GM19452 (cell line): ENCODE measurements at regions not wholly inside any gene's neighbourhood (a gene's known extent, or its start where the extent isn't known, plus 50 kb on each side); places are given as distances from the start of the nearest gene placed in this dataset.
A peak's percentile ranks its signal among the peaks of the same experiment; 100 is the strongest.

Experiments
- ATAC-seq: cut with Tn5 transposase; IDR thresholded peaks from one replicate; pipeline ENCODE4 v1.9.1; 2021; ENCODE audit not compliant: unreplicated experiment

DNA sequence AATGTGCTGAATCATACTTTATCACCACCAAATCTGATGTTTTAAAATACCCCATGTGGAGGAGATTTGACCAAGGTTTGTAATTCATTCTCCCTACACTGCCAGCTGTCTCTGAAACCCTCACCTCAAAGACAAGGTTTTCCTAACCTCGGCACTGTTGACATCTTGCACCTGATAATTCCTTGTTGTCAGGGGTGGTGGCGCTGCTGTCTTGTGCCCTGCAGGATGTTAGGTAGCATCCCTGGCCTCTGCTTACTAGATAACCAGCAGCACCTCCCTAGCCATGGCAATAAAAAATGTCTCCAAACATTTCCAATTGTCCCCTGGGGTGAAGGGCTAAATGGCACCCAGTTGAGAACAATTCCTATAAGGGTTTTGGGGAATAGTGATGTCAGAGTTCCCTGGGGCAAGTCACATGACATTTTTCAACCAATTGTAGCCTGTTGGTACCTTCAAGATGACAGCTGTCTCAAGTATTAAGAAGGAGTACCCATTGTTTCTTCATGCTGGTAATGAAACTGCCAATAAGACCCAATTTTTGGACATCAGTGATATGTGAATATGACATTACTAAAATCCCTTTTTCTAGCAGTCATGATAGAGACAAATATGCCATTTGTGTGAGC, 160.6 kb upstream of the PLCXD3 start:
- no peak for ATAC-seq

DNA sequence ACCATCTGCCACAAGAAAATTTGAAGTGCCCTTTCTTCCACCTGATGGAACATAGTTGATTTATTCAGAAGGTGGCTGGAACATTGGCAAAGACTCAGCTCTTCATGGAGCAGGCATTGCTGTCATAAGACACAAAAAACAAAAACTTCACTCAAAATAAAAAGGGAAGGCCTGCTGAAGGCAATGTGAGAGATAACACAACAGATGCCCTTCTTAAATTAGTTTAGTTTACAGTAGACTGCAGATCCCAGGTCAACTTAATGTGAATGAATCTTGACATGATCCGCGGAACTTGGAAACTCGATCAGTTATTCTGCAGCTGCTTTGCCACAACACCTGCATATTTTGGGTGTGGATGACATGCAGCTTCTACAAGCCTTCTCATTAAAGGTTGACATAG, 159.8 kb upstream of the PLCXD3 start:
- ATAC-seq, result no peak

DNA sequence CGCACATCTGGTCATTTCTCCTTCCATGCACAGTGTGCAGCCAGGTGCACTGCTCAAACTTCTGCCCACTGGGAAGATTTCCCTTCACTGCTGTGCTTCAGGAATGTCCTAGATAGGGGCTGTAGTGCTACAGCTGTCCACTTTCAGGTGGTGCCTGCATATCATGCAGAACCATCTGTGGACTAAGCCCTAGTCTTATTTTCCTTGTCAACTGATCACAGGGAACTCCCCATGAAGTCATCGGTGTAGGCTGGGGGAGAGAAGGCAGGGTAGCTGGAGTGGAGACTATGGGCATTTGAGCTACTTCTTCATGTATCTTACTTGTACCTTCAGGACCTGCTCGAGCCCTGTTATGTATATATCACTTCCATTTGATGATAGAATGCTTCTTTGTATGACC, 150.9 kb upstream of the PLCXD3 start:
- no peak for ATAC-seq

DNA sequence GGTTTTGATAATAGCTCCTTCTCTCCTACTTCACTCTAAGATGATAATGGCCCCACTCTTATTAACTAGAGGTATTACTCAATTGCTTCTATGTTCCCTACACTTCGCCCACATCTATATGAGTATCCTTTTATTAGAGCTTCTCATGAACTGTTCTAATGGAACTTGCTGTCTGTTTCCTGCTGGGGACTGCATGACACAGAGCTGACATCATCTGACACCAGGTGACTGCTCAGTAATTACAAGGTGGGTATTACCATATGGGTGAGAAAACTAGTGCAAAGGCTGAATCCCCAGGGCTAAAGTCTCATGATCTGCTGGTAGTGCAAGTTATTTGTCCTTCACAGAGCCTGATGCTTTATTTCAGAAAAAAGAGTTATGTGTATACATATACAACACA, 146.2 kb upstream of the PLCXD3 start:
- no peak for ATAC-seq

DNA sequence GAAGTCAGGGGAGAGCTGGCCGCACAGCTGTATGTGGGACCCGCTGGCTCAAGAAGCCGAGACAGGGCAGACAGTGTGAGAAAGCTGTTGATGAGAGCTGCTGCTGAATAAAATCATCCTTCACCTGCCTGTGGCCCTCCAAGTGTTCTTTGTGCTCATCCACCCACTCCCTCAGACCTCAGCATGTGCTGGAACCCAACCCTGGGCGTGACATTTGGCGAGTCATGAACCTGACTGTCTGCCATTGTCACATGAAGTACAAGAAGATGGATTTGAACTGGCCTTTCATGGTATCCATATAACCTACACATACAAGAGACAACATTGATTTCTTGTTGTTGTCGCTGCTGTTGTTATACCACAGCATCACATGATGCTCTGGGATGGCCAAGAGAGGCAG, 139.7 kb upstream of the PLCXD3 start:
- no peak for ATAC-seq

DNA sequence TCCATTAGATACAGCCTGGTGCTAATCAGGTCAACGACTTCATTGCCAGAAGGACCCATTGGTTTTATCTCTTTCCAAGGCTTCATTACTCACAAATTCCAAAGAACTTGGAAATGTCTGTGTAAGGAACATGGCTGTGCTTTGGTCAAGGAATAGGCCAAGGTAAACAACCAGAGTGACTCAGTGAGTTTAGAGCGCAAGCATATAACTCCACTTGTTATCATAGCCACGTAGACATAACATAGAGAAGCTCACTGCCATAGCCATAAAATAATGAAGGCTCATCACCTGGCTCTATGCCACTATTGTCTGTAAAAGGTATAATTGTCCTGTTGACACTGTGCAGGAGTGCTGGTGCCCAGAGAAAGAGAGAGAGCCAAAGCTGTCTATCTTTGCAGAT, 139.3 kb upstream of the PLCXD3 start:
- no peak for ATAC-seq

DNA sequence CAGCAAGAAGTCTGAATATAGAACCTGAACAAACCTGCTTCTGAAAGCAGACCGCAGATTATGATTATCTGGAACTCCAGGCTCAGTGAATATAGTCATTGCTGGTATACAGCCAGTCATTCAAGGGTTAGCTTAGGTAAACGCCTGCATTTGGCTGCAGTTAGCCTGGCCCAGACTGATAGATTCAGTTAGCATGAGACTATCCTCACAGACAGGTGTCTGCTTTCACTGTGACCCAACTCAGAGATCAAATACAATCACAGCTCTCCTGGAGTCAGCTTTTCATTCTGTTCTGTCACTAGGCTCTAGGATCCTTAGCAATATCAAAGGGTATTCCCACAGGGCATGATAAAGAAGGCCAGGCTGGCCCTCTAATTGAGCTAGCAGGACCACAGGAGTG, 138.6 kb upstream of the PLCXD3 start:
- no peak for ATAC-seq

DNA sequence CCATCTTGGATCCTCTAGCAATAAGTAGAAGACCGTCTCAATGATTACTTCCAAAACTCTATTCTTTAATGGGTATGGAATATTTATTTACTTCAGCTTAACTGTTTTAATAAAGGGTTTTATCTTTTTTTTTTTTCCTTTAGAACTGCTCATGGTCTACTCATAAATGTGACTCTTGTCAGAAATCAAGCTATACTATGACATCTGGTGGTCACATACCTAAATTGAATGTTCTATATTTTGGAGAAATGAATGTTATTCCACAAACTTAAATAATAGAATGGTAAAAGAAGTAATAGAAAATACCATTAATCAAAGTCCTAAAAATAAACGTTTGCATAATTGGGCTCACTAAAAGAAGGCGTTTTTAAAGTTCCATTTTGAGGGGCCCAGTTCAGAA, 131.2 kb upstream of the PLCXD3 start:
- ATAC-seq, result no peak

DNA sequence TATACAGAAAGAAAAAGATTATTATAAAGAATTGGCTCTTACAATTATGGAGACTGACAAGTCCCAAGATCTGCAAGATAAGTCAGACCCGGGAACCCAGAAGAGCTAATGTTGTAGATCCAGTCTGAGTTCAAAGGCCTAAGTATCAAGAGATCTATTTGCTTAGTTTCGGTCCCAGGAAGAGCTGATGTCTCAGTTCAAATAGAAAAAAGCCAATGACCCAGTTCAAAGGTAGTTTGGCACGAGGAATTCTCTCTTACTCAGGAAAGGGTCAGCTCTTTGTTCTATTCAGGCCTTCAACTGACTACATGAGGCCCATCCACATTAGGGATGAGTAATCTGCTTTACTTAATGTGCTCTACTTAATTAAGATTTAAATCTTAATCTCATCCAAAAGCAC, 128.3 kb upstream of the PLCXD3 start:
- no peak for ATAC-seq

DNA sequence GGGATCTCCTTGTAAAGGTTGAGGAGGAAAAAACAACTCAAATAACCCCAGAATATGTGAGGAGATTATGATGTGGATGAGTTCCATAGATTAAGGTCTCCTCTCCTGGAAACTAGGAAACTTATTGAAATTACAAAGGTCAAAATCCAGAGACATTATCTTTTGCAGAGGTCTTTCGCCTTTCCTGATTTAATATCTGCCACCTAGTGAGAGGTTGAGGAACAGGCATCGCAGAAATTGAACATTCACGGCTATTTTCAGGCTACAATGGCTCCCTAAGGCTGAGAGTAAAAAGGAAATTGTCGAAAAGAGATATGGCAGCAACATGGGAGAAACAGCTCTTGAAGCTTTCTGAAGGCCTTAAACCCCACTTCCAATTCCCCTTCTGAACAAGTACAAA, 127.5 kb upstream of the PLCXD3 start:
- no peak for ATAC-seq

DNA sequence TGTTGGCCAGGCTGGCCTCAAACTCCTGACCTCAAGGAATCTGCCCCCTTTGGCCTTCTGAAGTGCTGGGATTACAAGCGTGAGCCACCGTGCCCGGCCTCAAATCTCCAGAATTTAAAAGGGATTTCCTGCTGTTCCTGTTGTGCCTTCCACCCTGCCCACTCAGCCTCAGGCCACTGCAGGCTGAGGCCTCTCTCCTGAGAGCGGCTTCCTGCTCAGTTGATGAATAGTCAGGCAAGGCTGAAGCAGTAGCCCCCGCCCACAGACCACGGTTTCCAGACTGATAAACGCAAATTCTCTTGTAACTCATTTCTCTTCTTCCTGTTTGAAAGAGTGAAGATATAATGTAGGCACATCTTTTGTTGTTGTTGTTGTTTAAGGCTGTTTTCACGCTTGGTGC, 127.0 kb upstream of the PLCXD3 start:
- no peak for ATAC-seq

DNA sequence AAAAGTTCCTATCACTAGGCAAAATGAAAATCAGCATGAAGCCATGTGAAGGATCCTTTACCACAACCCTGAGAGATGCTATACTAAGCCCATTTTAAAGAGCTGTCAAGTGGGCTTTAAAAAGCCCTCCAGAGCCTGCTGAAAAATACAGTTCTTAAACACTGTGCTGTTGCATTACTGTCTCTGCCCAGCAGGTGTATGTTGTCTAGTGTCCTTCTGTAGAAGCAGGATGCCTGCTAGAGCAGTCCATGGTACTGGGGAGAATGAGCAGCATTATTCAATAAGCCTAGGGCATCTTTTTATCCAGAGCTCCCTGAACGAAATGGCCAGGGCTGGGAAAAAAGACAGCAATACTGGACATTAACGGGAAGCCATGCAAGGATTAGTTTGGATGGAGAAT, 126.2 kb upstream of the PLCXD3 start:
- peak; percentile 79 for ATAC-seq

DNA sequence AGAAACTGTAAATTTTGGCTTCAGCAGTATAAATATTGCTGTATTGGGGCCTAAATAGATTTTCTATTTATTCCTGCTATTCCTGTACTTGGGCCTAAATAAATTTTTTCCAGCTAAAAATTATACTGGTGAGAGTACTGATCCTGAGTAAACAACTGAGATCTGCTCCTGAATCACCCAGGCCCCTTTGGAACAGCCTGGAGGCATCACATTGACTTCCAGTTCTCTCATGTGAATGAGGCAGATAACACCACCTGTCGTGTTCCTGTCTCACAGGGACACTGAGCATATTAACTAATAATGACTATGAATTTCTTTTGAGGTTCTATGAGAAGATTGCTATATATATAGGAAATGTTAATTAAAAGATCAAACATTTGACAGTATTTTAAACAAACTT, 119.5 kb upstream of the PLCXD3 start:
- ATAC-seq, result no peak

DNA sequence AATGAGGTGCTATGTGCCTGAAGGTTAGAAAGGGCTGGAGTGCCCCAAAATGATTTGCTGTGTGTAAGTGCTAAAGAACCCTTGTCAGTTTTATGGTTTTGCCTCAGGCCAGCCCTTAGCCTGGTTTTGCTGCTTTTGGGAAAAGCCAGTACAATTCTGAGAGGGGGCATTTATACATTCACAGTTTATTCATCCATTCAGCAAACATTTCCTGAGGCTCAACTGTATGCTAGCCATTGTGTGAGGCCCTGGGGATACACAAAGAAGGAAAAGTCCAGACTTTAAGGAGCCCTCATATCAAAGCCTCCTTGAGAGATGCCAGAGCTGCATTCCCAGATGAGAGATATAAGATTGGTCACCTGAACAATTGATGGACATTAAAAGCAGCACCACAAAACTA, 115.2 kb upstream of the PLCXD3 start:
- no peak for ATAC-seq

DNA sequence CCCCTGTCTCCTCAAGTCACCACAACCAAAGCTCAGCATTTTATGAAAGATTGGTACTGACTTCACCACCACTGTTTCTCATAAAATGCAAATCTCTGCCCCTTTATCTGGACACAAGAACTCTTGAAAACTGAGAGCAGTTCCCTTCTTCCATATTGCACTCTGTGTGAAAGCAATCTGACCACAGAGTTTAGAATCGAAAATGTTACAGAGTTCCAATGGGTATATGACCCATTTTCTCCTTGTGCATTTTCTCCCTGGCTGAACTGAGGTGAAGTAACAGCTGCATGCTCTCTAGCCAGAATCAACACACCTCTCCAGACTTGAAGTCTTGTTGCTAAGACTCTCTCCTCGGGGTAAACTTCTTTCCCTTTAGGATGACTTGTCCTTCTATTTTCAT, 111.0 kb upstream of the PLCXD3 start:
- no peak for ATAC-seq

DNA sequence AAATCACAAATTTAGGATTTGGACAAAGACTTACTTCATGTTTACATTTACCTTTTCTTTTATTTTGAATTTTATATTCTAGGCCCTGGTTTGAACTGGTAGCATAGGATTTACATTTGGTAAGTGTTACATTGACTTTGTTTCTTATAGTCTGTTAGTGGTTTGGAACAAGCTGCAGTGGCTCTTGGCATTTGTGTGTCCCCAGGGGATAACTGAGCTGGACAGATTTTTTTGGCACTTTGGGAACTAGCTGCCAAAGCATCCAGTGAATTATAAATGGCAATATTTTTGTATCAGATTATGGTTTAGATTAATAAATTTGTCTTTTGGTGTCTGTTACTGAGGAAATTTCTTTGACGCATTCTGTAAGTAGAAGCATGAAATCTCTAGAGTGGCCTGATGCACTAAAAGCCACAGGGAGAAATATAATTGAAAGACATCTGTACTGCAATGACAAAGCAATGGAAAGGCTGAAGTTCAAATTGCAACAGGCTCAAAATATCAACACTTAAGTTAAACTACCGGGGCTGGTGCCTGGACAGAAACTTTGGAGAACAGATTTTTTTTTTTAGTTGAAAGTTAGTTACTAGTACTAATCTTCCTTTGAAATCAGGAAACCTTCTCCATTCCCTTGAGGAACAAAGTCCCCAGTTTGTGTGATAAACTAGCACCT, 107.6 kb upstream of the PLCXD3 start:
- ATAC-seq, result no peak

DNA sequence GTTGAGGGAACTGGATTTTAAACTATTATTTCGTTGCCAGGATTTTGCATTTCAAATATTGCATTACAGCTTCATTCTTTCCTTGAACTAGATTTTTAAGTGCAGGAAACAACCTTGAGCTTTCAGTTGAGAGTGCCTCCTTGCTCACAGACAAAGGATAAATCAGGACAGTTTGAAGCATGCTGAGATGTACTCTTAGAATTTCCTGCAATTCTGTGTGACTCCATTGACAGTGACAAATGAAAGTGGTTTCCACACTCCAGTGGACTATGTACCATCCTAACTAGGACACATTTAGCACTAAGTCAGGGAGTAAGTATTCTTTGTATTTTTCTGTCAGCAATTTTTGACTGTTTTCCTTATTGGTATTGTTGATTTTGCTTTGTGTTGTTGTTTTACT, 100.0 kb upstream of the PLCXD3 start:
- ATAC-seq, result no peak

DNA sequence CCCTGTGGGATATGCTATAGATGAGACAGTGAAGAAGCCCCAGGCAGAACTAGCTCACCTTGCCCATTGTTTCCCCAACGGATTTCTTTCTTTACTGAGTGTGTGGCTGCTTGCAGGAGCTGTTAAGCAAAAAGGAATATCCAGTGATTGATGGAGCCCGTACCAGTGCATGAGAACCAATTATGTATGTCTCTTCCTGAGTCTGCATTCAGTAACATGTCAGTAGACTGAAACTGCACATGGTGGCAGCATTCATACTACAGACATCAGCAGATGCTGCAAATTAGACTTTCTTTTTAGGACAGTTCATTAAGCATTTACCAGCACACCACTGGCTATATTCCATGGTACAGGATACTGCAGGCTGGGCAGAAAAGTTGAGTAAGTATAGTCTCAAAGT, 90.3 kb upstream of the PLCXD3 start:
- ATAC-seq, result no peak

DNA sequence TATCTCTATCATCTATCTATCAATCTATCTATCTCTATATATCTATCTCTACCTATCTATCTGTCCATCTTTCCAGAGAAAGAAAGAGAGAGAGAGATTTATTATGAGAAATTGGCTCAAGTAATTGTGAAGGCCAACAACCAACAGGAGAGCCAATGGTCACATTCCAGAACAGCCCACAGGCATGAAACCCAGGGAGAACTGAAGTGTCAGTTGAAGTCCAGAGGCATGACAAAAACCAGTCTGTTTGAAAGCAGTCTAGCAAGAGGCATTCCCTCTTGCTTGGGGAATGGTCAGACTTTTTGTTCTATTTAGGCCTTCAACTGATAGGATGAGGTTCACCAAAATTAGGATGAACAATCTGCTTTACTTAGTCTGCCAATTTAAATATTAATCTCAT, 87.6 kb upstream of the PLCXD3 start:
- ATAC-seq, result no peak

DNA sequence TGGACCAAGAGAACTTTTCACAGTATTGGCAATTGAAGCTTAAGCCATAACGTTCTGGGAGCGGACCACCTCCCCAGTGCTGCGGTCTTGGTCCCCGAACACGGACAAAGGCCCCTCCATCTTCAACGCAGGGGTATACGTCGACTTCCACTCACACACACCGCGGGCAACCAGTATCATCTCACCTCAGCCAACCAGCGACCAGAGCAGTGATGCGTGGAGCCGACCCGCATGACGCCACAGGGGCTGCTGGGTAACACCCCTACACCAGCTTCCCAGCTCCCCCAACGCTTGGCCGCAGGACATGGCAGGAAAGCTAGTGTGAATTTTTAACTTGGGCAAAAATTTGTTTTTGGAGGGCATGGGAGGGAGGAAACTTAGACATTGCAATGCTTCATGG, 77.3 kb upstream of the PLCXD3 start:
- ATAC-seq, result no peak

DNA sequence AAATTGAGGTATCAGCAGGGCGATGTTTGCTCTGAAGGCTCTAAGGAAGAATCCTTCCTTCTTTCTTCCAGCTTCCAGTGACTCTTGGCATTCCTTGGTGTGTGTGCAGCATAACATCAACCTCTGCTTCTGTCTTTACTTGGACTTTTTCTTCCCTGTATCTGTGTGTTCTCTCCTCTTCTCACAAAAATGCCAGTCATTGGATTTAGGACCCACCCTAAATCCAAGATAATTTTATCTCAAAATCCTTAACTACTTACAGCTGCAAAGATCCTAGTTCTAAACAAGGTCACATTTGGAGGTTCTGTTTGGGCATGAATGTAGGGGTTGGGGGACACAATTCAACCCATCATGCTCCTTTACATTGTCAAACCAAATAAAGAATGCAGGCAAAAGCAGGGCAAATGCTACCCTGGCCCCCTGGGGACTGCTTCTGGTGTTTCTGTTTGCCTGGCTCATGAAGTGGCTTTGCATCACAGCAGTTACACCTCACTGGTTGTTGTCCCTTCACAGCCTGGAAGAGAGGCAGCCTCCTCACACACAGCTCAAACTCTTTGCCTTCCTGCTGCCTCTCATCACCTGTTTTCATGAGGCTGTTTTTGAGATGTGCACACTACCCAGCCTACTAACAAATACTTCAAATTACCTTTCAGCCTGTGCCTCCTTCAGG, 64.8 kb upstream of the PLCXD3 start:
- no peak for ATAC-seq

DNA sequence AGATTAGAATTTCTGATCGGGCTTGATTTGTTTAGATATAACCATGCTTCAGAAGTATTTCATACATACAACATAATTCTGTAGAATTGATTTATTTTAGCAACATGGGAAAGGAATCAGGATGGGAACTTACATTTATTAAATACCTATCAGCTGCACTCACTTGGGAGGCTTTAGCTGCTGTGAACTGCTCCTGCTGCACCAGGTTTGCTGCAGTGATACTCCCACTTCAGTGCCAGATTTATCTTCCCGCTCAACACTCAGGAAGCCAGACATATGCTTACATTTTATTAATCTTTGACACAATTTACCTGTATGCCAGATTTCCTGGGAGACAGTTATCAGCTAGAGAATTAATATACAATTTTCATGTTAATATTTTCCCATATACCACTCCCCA, 64.0 kb upstream of the PLCXD3 start:
- ATAC-seq, result no peak
